ENCODE measurements at regions not wholly inside any gene's neighbourhood (a gene's known extent, or its start where the extent isn't known, plus 50 kb on each side); places are given as distances from the start of the nearest gene placed in this dataset.

DNA sequence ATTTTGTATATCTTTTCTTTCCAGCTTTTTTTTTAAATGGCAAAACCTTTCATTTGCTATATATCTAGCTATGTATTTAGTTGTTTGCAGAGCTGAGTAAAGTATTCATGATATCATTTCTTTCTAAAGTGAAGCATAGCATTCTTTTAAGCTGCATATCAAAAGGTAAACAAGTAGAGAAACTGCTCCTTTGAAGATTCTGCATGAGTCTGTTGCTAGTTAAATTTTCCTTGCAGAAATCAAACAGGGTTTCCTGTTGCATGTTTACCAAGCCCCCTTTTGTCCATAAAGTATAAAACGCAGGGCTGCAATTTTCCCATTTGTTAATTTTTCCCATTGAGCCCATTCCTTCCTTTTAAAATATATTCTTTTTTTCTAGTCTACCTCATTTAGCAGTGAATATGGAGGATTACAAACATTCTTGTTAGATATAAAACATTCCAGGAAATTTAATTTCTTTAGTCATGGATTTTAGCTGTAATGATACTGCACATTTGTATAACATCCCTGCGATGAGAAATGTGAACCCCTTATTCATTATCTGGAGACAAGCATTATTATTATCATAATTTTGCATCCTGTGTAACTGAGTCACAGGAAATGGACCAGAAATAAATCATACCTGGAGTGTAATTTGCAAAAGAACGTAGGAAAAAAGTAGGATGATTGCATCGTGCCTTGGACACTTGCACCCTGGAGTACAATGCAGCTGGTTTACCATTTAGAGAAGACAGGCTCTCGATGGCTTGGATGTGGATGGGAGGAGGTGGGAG lies 110.9 kb upstream of the ARGLU1 start:
- H2AFZ ChIP-seq (ENCODE audit: low read depth, low read length, severe bottlenecking) = no peak overlapping the region
- H3K36me3 ChIP-seq (ENCODE audit: low read length) = no peaks in the 10 kb centered on the region
- H4K20me1 ChIP-seq (ENCODE audit: low read depth, low read length) = no peaks in the 10 kb centered on the region
- H3K27ac ChIP-seq (ENCODE audit: low read depth, low read length) = no peak overlapping the region
- no peak for TF ChIP-seq EZH2phosphoT487 (conservative IDR thresholded peaks at IDR 0.05; ENCODE audit: low read length)
- TF ChIP-seq, protein P1, sequence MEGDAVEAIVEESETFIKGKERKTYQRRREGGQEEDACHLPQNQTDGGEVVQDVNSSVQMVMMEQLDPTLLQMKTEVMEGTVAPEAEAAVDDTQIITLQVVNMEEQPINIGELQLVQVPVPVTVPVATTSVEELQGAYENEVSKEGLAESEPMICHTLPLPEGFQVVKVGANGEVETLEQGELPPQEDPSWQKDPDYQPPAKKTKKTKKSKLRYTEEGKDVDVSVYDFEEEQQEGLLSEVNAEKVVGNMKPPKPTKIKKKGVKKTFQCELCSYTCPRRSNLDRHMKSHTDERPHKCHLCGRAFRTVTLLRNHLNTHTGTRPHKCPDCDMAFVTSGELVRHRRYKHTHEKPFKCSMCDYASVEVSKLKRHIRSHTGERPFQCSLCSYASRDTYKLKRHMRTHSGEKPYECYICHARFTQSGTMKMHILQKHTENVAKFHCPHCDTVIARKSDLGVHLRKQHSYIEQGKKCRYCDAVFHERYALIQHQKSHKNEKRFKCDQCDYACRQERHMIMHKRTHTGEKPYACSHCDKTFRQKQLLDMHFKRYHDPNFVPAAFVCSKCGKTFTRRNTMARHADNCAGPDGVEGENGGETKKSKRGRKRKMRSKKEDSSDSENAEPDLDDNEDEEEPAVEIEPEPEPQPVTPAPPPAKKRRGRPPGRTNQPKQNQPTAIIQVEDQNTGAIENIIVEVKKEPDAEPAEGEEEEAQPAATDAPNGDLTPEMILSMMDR (IDR thresholded peaks at IDR 0.05; ENCODE audit: insufficient read depth, low read length, poor library complexity, severe bottlenecking) = no peak
- H3K4me2 ChIP-seq (ENCODE audit: low read depth, low read length, poor library complexity, severe bottlenecking) = no peak overlapping the region
- H3K9me3 ChIP-seq (ENCODE audit: insufficient read depth, low read length) = no peaks in the 10 kb centered on the region
- no peaks in the 10 kb centered on the region for H3K27me3 ChIP-seq (ENCODE audit: low read length)
- H3K4me3 ChIP-seq (ENCODE audit: insufficient read depth, low read length, poor library complexity, severe bottlenecking) = no peak overlapping the region
- no peaks in the 10 kb centered on the region for H3K79me2 ChIP-seq (ENCODE audit: insufficient read depth, low read length)
- no peak overlapping the region for H3K9ac ChIP-seq (ENCODE audit: low read length)
- no peaks in the 10 kb centered on the region for H3F3A ChIP-seq (ENCODE audit: insufficient read depth)
- no peaks in the 10 kb centered on the region for H3K9me2 ChIP-seq (replicated peaks; ENCODE audit: insufficient read depth, low read length)

DNA sequence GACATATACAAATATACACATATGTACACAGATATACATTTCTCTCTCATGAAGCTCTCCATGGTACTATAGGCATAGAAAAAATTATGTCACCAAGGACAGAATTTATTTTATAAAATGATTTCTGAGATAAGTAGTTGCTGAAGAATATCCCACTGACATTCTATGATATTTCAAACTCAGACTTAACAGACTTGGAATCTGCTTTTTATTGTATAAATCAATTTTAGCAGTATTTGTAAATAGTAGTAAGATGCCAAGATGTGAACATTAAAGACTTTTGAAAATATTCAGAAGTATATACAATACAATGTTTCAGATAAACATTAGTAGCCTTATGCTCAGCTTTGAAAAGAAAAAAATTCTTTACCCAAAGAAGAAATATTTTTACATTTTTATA lies 107.4 kb upstream of the ARGLU1 start:
- Histone ChIP-seq H3K79me2 (ENCODE audit: insufficient read depth, low read length) (no peaks in the 10 kb centered on the region), H3K4me2 (ENCODE audit: low read depth, low read length, poor library complexity, severe bottlenecking) (no peak overlapping the region), H3K9me2 (replicated peaks; ENCODE audit: insufficient read depth, low read length) (no peaks in the 10 kb centered on the region), H2AFZ (ENCODE audit: low read depth, low read length, severe bottlenecking) (no peak overlapping the region), H3K4me3 (ENCODE audit: insufficient read depth, low read length, poor library complexity, severe bottlenecking) (no peak overlapping the region), H3F3A (ENCODE audit: insufficient read depth) (no peaks in the 10 kb centered on the region), H4K20me1 (ENCODE audit: low read depth, low read length) (no peaks in the 10 kb centered on the region), H3K9me3 (ENCODE audit: insufficient read depth, low read length) (no peaks in the 10 kb centered on the region), H3K27ac (ENCODE audit: low read depth, low read length) (no peak overlapping the region), H3K36me3 (ENCODE audit: low read length) (no peaks in the 10 kb centered on the region), H3K27me3 (ENCODE audit: low read length) (no peaks in the 10 kb centered on the region), H3K9ac (ENCODE audit: low read length) (no peak overlapping the region)
- TF ChIP-seq, protein P1 (IDR thresholded peaks at IDR 0.05; ENCODE audit: insufficient read depth, low read length, poor library complexity, severe bottlenecking) = no peak
- no peak for TF ChIP-seq EZH2phosphoT487 (conservative IDR thresholded peaks at IDR 0.05; ENCODE audit: low read length)

DNA sequence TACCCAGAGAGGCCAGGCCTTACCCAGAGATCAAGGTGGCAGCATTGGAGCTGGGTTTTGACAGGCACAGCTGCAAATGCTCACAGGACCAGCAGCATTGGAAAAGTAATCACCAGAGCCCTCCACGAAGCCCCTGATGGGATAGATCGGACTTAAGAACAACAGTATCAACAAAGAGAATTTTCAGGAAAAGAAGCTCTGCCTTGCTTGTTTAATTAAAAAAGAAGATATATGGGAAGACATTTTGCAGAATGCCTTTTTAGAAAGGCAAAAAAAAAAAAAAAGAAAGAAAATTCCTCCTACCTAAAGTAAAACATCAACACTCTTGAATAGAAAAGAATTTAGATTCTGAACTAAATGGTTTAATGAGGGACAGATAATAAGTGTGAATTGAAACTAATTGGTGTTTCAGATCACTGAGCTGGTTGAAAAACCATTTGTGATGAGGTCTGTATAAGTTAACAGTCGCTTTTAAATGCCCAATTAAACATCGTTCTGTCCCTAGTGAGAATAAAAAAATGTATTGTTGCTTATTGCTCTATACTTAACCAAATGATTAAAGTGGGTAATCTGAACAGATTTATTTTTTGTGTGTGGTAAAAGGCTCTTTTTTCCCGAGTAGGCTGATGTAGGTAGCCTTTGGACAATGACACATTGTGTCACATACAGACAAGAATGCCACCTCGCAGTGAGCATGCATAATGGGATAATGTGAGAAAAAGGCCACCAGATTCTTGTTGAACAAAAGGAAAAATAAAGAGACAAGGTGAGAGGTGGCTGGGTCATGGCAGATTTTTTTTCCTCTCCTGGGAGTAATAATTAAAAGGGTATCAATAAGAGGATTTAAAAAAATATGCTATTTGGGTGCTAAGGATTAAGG lies 93.0 kb upstream of the ARGLU1 start:
- no peak overlapping the region for H2AFZ ChIP-seq (ENCODE audit: low read depth, low read length, severe bottlenecking)

More for the DNA sequence above, 93.0 kb upstream of the ARGLU1 start:
- H3K27ac ChIP-seq (ENCODE audit: low read depth, low read length) = no peak overlapping the region
- no peak overlapping the region for H3K4me2 ChIP-seq (ENCODE audit: low read depth, low read length, poor library complexity, severe bottlenecking)
- H3K9me2 ChIP-seq (replicated peaks; ENCODE audit: insufficient read depth, low read length) = no peaks in the 10 kb centered on the region
- no peaks in the 10 kb centered on the region for H3K36me3 ChIP-seq (ENCODE audit: low read length)
- H3K4me3 ChIP-seq (ENCODE audit: insufficient read depth, low read length, poor library complexity, severe bottlenecking) = no peak overlapping the region
- no peaks in the 10 kb centered on the region for H3K27me3 ChIP-seq (ENCODE audit: low read length)
- TF ChIP-seq EZH2phosphoT487 (conservative IDR thresholded peaks at IDR 0.05; ENCODE audit: low read length) = no peak
- TF ChIP-seq, protein P1 (IDR thresholded peaks at IDR 0.05; ENCODE audit: insufficient read depth, low read length, poor library complexity, severe bottlenecking) = no peak
- H3K9me3 ChIP-seq (ENCODE audit: insufficient read depth, low read length) = no peaks in the 10 kb centered on the region
- no peaks in the 10 kb centered on the region for H3F3A ChIP-seq (ENCODE audit: insufficient read depth)
- no peaks in the 10 kb centered on the region for H4K20me1 ChIP-seq (ENCODE audit: low read depth, low read length)
- H3K79me2 ChIP-seq (ENCODE audit: insufficient read depth, low read length) = no peaks in the 10 kb centered on the region
- no peak overlapping the region for H3K9ac ChIP-seq (ENCODE audit: low read length)

All from SU-DHL-6 (cell line).